Hepatocyte (in vitro differentiated cells): ENCODE measurements at regions not wholly inside any gene's neighbourhood (a gene's known extent, or its start where the extent isn't known, plus 50 kb on each side); places are given as distances from the start of the nearest gene placed in this dataset.

ENCODE experiments used
- DNase-seq: peaks from one replicate; pipeline ENCODE4 v3.0.0-alpha.2; 2016; ENCODE audit warnings: low spot score
- H2AFZ ChIP-seq: fragments of 200-600 bp; sonication (generic); 2 replicates; pipeline ENCODE4 v1.6.0; 2016; ENCODE audit warnings: antibody characterized with exemption, mild to moderate bottlenecking
- H3K27ac ChIP-seq: fragments of 200-600 bp; sonication (generic); 2 replicates; pipeline ENCODE4 v1.5.1; 2016; ENCODE audit warnings: mild to moderate bottlenecking
- H3K27me3 ChIP-seq: fragments of 200-600 bp; sonication (generic); 2 replicates; pipeline ENCODE4 v1.6.1; 2016
- H3K36me3 ChIP-seq: fragments of 200-600 bp; sonication (generic); replicated peaks from 2 replicates; pipeline ENCODE4 v1.5.1; 2016; ENCODE audit warnings: low read depth; ENCODE audit not compliant: insufficient read depth
- H3K4me1 ChIP-seq: fragments of 200-600 bp; sonication (generic); 2 replicates; pipeline ENCODE4 v1.5.1; 2016; ENCODE audit warnings: mild to moderate bottlenecking, moderate library complexity; ENCODE audit not compliant: insufficient read depth
- H3K4me2 ChIP-seq: fragments of 200-600 bp; sonication (generic); 2 replicates; pipeline ENCODE4 v1.6.0; 2016
- H3K4me3 ChIP-seq: fragments of 200-600 bp; sonication (generic); 2 replicates; pipeline ENCODE4 v1.5.1; 2016; ENCODE audit warnings: mild to moderate bottlenecking
- H3K79me2 ChIP-seq: fragments of 200-600 bp; sonication (generic); 2 replicates; pipeline ENCODE4 v1.6.0; 2017; ENCODE audit warnings: mild to moderate bottlenecking
- H3K9me2 ChIP-seq: fragments of 200-600 bp; sonication (generic); replicated peaks from 2 replicates; pipeline ENCODE4 v1.6.0; 2017; ENCODE audit warnings: mild to moderate bottlenecking; ENCODE audit not compliant: insufficient read depth
- H3K9me3 ChIP-seq: fragments of 200-600 bp; sonication (generic); 2 replicates; pipeline ENCODE4 v1.5.1; 2016; ENCODE audit warnings: low read depth, mild to moderate bottlenecking
- H4K20me1 ChIP-seq: fragments of 200-600 bp; sonication (generic); 2 replicates; pipeline ENCODE4 v1.6.0; 2016; ENCODE audit warnings: mild to moderate bottlenecking; ENCODE audit not compliant: insufficient read depth, poor library complexity, severe bottlenecking
- EZH2 ChIP-seq: fragments of 200-600 bp; sonication (generic); IDR thresholded peaks from 2 replicates; pipeline ENCODE4 v1.6.1; 2016; ENCODE audit warnings: antibody characterized with exemption, mild to moderate bottlenecking, borderline replicate concordance
- EZH2phosphoT487 ChIP-seq: fragments of 200-600 bp; sonication (generic); IDR thresholded peaks from one replicate; pipeline ENCODE4 v1.6.1; 2018; ENCODE audit warnings: antibody characterized with exemption, mild to moderate bottlenecking, low read depth, moderate library complexity; ENCODE audit not compliant: unreplicated experiment, severe bottlenecking
- WGBS: methylation state at CpG from one replicate; pipeline ENCODE4 v1.1.6; 2016; ENCODE audit warnings: low lambda C conversion rate; ENCODE audit errors: missing lambda C conversion rate; 5-methylcytosine and 5-hydroxymethylcytosine counted together
- TF ChIP-seq, protein P1 (sequence below): fragments of 200-600 bp; sonication (generic); IDR thresholded peaks from 2 replicates; pipeline ENCODE4 v1.5.1; 2016; ENCODE audit warnings: antibody characterized with exemption, mild to moderate bottlenecking; ENCODE audit not compliant: poor library complexity

DNA sequence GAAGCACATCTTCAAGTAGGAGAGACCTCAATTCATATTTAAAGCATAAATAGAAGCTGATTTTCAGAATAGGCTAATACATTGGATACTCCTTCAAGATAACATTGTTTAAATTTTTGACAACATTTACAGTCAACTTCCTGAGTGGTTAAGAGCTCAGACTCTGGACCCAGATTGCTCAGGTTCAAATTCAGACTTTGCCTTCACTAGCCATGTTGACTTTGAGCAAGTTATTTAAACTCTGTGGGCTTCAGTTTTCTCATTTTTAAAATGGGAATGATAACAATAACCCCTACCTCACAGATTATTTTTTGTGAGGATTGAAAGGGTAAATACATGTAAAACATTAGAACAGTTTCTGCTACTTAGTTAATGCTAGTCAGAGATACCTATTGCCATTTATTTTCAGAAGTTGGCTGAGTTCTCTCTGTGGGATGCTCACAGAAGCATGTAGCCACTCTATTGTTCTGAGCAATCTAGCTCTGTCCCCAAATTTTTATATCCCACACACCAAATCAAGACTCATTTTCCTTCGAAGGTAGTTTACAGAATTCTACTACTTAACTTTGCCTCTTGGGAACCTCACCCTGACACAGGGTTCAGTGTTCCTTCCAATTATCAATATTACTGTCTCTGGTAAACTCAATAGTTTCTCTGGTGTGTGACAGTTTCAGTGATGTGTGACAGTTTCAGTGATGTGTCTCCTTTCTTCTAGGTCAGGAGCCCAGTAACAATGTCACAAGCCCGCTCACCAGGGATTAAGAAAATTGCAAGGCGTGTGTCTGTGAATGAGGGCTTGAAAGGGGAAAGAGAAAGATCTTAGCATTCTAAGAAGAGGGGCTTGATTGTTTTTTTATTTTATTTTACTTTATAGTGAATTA, 79.4 kb upstream of the OSTN start:
- TF ChIP-seq EZH2phosphoT487, result no peak
- TF ChIP-seq EZH2, result no peak
- TF ChIP-seq, protein P1, sequence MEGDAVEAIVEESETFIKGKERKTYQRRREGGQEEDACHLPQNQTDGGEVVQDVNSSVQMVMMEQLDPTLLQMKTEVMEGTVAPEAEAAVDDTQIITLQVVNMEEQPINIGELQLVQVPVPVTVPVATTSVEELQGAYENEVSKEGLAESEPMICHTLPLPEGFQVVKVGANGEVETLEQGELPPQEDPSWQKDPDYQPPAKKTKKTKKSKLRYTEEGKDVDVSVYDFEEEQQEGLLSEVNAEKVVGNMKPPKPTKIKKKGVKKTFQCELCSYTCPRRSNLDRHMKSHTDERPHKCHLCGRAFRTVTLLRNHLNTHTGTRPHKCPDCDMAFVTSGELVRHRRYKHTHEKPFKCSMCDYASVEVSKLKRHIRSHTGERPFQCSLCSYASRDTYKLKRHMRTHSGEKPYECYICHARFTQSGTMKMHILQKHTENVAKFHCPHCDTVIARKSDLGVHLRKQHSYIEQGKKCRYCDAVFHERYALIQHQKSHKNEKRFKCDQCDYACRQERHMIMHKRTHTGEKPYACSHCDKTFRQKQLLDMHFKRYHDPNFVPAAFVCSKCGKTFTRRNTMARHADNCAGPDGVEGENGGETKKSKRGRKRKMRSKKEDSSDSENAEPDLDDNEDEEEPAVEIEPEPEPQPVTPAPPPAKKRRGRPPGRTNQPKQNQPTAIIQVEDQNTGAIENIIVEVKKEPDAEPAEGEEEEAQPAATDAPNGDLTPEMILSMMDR, result no peak
- Histone ChIP-seq H3K9me2 (no peaks in the 10 kb centered on the region), H3K27me3 (no peaks in the 10 kb centered on the region), H4K20me1 (no peaks in the 10 kb centered on the region), H3K36me3 (no peaks in the 10 kb centered on the region), H3K27ac (no peak overlapping the region), H2AFZ (no peak overlapping the region), H3K4me1 (peaks cover 5% of the 10 kb centered on the region), H3K4me3 (no peak overlapping the region), H3K79me2 (no peaks in the 10 kb centered on the region), H3K9me3 (no peaks in the 10 kb centered on the region), H3K4me2 (peak overlapping the region; percentile 25)
- DNase-seq, result no peak
- WGBS, result 85% methylated on average over 3 of the region's 3 CpGs

DNA sequence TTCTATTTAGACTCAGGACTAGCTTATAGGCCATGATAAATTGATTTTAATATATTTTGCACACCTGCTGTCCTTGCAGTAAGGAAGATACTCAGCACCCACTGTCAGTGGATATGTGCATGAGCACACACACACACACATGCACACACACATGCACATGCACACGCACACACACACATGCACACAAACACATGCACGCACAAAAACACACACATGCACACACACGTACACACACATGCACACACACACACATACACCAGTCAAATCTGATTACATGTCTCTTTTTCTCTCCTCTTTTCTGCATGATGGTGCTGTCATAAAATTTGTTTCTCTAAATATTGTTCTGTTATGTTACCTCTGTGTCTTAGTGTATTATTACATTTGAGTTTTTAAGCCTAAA, 87.3 kb upstream of the OSTN start:
- Histone ChIP-seq H3K79me2 (no peaks in the 10 kb centered on the region), H3K27ac (no peak overlapping the region), H3K4me2 (no peak overlapping the region), H3K9me2 (no peaks in the 10 kb centered on the region), H2AFZ (no peak overlapping the region), H3K36me3 (no peaks in the 10 kb centered on the region), H3K27me3 (no peaks in the 10 kb centered on the region), H3K4me1 (no peaks in the 10 kb centered on the region), H4K20me1 (no peaks in the 10 kb centered on the region), H3K9me3 (no peaks in the 10 kb centered on the region), H3K4me3 (no peak overlapping the region)
- no peak for TF ChIP-seq EZH2phosphoT487
- no peak for TF ChIP-seq EZH2
- TF ChIP-seq, protein P1, result no peak
- DNase-seq, result no peak
- 75% methylated on average over 3 of the region's 3 CpGs for WGBS

DNA sequence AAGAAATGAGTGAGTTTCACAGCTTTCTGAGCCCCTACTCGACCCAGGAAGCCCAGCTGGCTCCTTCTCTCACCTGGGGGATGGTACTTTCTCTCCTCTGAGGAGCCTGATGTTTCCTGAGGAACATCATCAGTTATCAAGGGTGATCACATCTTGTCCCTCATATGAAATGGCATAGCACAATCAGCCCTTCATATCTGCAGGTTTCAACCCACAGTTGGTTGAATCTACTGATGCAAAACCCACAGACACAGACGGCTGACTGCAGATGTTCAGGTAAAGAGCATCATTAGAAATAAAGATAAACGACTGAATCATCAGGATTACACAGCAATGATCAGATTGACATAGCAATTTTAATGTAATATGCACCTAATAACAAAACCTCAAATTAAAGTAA, 93.6 kb upstream of the OSTN start:
- TF ChIP-seq, protein P1, result no peak
- TF ChIP-seq EZH2 (no peak), EZH2phosphoT487 (no peak)
- Histone ChIP-seq H3K27me3 (no peaks in the 10 kb centered on the region), H3K9me2 (no peaks in the 10 kb centered on the region), H2AFZ (no peak overlapping the region), H3K9me3 (no peaks in the 10 kb centered on the region), H3K4me2 (no peak overlapping the region), H3K27ac (no peak overlapping the region), H4K20me1 (no peaks in the 10 kb centered on the region), H3K4me3 (no peak overlapping the region), H3K79me2 (no peaks in the 10 kb centered on the region), H3K4me1 (no peaks in the 10 kb centered on the region), H3K36me3 (no peaks in the 10 kb centered on the region)
- DNase-seq, result no peak
- 72% methylated on average over 3 of the region's 3 CpGs for WGBS
